NCI-H2196 (cell line): ENCODE measurements at regions not wholly inside any gene's neighbourhood (a gene's known extent, or its start where the extent isn't known, plus 50 kb on each side); places are given as distances from the start of the nearest gene placed in this dataset.
"Not testable (repeated sequence)": the region's sequence is repeated elsewhere in the genome, so short reads cannot be mapped to it uniquely, and the experiment has no call there.

Source experiments
- DNase-seq: peaks from one replicate; lab custom pipeline; 2025; ENCODE audit not compliant: unreplicated experiment; lab: John Stamatoyannopoulos, UW

DNA sequence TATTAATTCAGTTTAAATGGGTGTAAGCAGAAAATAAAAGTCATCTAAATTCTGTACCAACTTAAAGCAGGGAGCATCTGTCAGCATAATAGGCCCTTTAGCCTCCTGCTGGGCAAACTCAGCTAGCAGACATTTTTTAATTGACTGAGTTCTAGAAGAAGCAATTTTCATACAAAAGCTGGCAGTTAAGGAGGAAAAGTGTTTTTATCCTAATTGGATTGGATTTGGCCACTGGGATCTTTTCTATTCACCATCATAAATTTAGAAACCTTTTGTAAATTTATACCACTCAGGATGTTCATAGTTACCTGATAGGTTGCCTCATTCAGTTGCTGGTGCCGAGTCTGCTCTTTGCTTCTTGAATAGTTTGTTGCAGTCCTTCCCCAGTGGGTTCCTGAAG lies 262.7 kb upstream of the FSIP2 start:
- DNase-seq, result no peak

DNA sequence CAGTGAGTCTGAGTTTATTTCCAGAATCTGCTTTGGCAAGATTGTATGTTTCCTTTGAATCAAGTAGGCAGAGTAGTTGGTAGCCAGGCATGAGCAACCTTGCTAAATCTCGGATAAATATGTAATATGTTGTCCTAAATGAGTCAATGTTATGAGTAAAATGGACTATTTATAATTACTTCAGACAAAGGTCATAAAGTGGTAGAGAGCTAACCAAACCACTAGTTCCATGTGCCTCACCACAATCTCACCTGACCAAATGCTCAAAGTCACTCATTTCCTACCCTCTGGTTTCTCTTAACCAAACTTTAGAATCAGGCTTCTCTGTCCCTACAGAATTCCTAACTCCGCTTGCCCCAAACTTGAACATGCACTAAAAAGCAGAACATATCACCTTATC lies 261.2 kb upstream of the FSIP2 start:
- DNase-seq, result no peak

DNA sequence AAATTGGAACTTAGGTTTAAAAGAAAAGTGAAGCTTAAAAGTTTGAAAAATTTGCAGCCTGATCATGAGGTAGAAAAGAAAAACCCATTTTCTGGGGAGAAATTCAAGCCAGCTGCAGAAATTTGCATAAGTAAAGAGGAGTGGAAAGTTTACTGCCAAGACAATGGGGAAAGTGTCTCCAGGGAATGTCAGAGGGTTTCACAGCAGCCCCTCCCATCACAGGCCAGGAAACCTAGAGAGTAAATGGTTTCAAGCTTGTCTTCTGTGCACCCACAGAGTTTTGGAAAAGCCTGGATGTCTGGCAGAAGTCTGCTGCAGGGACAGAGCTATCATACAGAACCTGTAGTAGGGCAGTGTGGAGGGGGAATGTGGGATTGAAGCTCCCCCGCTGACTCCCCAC lies 254.0 kb upstream of the FSIP2 start:
- DNase-seq, result no peak

DNA sequence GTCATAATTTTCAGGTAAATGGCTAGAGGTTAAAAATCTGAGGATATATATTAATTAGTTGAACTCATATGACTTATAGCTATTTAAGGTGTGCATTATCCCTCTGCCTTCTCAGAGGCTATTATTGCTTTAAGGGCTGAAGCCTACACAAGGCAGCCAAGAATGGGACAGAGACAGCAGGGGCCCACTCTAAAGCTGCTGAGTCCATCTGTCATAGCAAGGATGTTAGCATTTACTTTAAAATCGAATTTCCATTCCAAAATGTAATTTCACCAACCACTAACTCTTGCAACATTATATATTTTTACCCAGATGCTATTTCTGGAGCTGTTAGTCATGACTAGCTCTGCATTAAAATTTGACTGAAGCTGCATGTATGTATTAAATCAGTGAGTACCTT lies 236.3 kb upstream of the FSIP2 start:
- no peak for DNase-seq

GRCh38 chr2:185507719-185508118 lies 230.9 kb upstream of the FSIP2 start:
- no peak for DNase-seq

DNA sequence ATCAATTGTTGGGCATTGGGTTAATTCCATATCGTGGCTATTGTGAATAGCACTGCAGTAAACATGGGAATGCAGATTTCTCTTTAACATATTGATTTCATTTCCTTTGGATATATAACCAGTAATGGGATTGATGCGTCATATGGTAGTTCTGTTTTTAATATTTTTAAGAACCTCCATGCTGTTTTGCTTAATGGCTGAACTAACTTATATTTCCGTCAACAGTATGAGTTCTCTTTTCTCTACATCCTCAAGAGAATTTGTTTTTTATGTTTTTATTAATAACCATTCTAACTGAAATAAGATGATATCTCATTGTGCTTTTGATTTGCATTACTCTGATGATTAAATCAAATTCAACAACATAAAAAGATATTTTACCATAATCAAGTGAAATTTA lies 228.5 kb upstream of the FSIP2 start:
- no peak for DNase-seq

- DNase-seq, result no peak
Measured at GRCh38 chr2:185511925-185512324, 226.7 kb upstream of the FSIP2 start.

- DNase-seq, result no peak
Measured at GRCh38 chr2:185522472-185522871, 216.1 kb upstream of the FSIP2 start.

- DNase-seq, result not testable (repeated sequence)
Measured at GRCh38 chr2:185524242-185524641, 214.4 kb upstream of the FSIP2 start.

- DNase-seq, result no peak
Measured at GRCh38 chr2:185526161-185526560, 212.4 kb upstream of the FSIP2 start.

DNA sequence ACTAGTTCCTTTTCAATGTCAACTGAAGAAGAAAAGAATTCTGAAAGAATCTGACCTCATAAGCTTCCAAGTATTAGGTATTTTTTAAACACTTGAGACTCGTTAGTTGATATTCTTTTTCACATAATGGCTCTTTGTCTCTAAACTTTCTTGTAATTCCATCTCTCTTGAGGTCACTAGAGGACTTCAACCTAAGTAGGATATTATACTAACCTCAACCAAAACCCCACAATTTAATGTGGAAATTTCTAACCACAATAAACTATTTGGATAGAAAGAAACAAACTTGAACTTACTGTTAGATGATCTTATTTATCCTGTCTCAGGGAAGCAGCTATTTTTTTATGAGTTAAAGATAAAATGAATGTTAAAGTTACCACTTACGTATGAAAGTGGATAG lies 206.9 kb upstream of the FSIP2 start:
- no peak for DNase-seq

GRCh38 chr2:185537689-185538088 lies 200.9 kb upstream of the FSIP2 start:
- no peak for DNase-seq

- DNase-seq, result no peak
Measured at GRCh38 chr2:185567196-185567595, 171.4 kb upstream of the FSIP2 start.

DNA sequence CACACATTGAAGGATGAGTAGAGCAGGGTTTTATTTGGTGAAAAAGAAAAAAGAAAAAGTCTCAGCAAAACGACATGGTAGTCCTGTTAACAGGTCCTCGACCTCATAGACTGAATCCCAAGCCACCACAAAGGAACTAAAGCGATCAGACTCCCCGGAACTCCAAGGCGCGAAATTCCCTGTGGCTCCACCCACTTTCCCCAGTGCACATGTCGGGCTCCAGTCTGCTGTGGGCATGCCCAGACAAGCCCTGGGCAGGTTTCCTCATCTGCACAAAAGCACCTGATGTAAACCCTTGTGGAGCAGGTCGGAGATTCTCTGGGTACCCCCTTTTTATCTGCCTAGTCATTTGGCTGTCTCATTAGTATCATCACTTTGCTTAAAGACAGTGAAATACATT lies 170.7 kb upstream of the FSIP2 start:
- DNase-seq, result no peak

DNA sequence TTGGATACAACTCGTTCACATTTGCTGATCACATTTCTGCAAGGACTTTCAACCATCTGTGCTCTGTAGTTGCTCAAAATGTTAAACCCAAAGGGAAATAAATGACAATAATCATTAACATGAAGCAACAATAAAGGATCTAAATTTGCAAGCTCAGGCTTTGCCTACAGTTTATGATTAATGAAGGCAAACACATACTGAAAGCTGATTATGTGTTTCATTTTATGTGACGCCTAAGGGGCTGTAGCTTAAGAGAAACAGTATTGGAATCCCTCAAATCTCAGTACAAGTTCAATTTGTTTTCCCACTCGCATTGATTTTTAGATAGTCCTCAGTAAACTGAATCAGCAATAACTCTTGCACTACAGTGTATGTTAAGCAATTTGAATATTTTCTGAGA lies 160.3 kb upstream of the FSIP2 start:
- DNase-seq, result no peak

GRCh38 chr2:185583058-185583816 lies 155.4 kb upstream of the FSIP2 start:
- no peak for DNase-seq

- DNase-seq, result not testable (repeated sequence)
Measured at GRCh38 chr2:185585165-185585564, 153.4 kb upstream of the FSIP2 start.

DNA sequence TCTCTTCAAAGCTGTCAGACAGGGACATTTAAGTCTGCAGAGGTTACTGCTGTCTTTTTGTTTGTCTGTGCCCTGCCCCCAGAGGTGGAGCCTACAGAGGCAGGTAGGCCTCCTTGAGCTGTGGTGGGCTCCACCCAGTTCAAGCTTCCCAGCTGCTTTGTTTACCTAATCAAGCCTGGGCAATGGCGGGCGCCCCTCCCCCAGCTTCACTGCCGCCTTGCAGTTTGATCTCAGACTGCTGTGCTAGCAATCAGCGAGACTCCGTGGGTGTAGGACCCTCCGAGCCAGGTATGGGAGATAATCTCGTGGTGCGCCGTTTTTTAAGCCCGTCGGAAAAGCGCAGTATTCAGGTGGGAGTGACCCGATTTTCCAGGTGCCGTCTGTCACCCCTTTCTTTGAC lies 147.3 kb upstream of the FSIP2 start:
- not testable (repeated sequence) for DNase-seq

- no peak for DNase-seq
Measured at GRCh38 chr2:185607945-185608344, 130.7 kb upstream of the FSIP2 start.

DNA sequence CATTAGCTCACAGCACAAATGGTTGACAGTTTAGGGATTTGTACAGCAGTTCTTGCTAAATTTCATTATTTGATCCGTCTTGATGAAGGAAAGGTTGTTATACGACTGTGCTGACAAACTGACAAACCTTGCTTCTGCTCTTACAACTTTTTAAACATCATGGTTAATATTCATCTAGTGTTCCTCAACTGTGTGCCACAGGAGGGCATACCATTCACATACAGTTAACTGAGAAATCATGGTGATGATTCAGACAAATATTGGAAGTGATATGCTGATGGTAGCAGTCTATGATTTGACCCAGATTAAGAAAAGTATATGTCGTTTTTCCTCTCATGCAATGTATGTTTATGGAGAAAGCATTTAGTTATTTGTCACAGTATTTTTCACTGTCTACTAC lies 129.8 kb upstream of the FSIP2 start:
- DNase-seq, result peak; percentile 4

GRCh38 chr2:185610301-185610700 lies 128.3 kb upstream of the FSIP2 start:
- no peak for DNase-seq

DNA sequence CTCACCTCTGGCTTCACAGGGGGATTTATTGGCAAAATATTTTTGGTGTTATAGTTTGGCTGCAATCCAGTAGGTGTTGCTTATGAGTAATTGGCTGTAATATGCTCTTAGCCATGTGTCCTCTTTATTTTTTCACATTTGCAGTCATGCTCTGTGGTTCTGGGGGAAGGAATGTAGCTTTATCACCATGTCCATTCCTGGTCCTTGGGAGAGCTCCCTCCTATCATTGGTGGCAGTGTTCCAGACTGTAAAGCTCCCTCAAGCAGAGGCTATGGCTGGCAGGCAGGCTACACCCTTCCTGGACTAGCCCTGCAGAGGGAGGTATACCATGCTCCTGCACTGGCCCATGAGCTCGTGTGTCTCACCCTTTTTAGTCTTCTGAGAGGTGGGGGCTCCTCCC lies 120.0 kb upstream of the FSIP2 start:
- DNase-seq, result no peak

- no peak for DNase-seq
Measured at GRCh38 chr2:185625604-185626003, 113.0 kb upstream of the FSIP2 start.
